CD1c-positive myeloid dendritic cell (primary cell): ENCODE measurements at regions not wholly inside any gene's neighbourhood (a gene's known extent, or its start where the extent isn't known, plus 50 kb on each side); places are given as distances from the start of the nearest gene placed in this dataset.

Source experiments
- DNase-seq: peaks from one replicate; pipeline ENCODE4 v3.0.0-alpha.2; 2016; ENCODE audit errors: extremely low spot score

DNA sequence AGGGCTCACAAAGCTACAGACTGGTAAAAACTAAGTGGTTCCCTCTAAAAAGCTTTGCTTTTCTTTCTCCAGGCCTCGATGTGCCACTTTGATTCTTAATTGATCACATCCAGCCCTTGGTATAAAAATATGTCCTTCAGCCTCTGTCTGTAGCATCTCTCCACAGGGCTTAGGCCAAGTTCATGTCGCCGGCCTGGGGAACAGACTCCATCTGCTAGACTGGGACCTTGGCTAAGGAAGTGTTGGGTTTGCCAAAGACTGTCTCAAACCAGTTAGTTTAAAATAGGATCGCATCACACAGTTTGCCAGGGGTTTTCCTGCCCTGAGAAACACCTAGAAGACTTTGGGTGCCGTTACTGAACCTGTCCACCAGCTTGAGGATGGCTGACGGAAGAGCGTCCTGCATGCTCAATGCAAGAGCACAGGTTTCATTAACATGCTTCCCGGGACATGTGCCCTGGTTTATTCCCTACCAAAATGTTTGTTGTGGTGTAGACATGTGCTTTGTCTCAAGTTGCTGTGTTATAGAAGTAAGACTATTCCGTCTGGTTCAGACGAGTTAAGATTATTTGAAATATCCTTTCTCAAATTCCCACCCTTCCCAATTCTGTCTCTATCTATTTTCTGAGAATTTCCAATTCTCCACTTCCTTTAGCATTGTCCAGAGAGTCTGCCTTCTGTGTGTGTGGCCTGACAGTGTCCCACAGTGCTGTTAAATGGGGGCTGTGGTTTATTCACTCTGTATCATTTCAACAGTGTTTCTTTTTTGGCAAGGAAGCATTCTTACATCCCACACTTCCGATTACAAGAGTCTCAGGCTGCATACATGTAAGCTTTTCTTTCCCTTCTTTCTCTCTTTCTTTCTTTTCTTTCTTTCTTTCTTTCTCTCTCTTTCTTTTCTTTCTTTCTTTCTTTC is 334.7 kb downstream of the INHBA start:
- no peak for DNase-seq

DNA sequence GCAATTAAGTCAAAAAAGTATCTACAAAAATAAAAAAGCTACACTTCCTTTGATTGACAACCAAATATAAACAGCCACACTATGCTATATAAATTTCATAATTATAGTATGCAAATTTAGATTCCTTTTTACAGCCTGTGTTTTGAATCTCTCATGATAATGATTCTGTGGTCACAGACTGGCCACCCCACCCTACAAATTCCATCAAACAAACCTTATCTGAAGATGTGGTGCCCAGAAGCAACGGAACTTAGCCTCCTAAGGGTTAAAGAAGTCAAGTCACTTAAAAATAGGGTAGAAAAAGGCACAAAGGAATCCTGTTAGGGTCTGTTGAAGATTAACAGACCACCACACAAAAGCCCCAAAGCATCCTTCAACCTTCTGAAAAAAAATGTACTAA is 351.8 kb downstream of the INHBA start:
- no peak for DNase-seq

DNA sequence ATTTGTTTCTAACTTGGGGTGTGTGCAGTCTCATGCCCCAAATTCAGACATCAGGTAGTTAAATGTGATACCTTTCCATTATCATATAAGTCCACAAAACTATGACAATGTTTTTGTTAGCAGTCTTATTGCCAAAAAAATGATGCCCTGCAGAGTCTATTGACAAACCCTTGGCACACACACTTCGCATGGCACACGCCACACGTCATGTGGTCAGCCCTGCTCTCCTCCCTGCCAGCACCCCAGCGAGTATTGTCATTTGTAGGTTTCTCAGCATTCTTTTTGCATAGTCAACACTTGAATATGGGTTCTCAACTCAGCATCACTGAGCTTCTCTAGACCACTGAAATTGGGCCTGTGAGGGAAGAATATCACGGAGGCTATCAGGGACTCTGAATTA is 356.0 kb downstream of the INHBA start:
- no peak for DNase-seq

DNA sequence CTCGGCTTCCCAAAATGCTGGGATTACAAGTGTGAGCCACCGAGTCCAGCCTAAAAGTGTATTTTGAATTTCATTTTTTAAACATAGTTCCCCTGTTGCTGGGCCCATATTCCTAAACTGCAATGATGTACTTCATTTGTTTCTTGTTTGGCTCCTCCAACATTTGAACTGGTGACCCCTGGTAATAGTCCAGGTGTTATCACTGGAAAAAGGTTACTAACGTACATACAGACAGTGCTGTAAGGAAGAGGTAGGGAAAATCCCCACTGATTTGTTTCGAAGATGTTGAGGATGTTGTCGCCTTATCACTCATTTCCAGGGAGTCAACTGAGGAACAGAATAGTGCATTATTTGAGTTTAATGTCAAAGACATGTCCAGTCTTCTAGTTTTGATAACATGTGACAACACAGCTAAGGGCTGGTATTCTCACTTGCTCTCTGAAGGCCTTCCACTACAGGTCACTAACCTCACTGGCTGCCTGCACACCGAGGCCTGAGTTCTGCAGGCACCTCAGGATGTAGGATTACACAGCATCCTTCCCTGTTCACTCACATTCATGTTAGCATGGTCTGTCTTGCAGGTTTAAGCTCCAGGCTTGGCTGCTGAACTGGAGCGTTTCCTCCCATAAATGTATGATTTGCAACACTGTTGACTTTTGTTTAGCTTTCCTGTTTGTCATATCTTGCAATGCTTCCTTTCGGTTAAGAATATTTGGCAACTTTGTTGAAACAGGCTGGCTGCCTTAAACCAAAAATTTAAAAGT is 362.8 kb downstream of the INHBA start:
- DNase-seq: no peak

DNA sequence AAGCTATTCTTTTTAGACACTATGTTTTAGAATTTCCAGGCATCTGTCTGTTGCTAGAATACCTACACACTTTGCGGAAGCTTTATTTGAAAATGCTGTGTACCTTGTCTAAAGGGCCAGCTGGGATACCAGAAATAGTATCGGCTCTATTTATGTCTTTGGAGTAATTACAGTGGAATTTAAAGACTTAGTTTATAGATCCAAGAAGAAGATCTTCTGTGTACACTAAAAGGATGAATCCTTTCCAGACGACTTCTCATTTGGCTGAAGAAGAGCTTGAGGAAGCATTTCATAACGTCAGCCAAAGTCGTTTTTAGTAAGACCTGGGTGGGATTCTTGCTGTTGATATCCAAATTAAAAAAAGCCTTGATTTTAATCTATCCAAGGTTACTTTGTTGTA is 365.9 kb downstream of the INHBA start:
- no peak for DNase-seq

DNA sequence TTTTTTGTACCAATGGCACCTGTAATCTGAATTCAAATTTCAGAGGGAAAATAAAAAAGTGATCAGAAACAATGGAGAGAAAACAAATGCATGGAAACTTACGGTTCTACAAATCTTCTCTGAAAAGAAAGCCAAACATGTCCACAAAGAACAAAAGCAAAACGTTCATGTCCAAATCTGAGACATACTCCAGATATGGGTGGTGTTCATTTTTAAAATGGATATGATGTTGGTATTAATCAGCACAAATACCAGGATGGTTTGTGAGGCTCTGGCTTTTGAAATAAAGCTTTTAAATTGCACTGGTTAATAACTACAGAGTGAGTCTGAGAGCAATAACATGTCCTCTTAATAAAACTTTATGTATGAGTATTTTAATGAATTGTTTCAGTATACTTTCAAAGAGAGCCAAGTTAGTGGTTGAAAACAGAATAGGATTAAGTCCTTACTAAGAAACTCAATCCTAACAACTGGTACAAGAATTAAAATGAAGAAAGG is 366.4 kb downstream of the INHBA start:
- DNase-seq: no peak

DNA sequence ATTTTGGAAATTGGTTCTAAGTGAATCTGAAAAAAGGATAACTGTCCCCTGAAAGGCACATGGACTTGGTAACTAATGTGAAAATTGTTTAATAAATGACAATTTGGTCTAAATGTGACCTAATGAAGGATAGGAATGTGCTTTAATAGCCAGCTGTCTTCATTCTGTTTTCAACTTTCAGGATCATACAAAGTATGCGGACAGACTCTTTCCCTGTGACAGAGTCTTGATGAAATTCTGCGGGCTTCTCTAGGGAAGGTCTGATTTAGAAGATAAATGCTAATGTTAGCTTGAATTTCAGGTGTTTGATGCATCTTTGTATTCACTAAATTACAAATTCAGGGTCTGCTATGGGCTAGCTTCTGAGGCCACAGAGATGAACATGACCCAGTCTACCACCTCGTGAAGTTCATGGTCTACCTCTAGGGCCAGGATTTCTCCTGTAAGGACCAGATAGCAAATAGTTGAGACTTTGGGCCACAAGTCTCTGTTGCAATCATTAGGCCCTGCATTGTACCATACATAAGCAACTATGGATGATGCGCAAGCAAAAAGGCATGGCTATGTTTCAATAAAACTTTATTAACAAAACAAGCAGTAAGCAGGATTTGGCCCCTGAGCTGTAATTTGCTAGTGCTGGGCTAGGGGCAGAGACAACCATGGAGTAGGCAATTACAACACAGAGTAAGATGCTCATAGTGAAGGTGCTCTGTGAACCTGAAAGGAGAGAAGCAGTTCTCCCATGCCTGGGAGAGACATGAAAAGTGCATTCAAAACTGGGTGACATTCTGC is 368.6 kb downstream of the INHBA start:
- no peak for DNase-seq

DNA sequence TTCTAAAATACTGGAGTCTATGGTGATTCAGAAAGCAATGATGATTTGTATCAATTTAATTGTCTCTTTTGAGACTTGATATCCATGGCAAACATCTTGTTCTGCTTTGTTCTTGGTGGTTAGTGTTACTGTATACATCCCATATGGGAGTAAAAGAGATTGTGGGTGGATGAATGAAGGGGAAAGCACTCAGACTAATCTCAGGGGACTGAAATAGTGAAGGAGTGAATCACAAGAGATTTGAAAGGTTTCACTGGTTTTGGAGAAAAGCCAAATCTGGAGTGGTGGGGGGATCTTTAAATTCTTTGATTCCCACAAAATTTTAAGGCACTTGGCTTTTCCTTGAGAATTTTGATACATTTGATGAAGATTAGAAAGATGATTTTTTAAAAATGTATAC is 369.4 kb downstream of the INHBA start:
- no peak for DNase-seq

DNA sequence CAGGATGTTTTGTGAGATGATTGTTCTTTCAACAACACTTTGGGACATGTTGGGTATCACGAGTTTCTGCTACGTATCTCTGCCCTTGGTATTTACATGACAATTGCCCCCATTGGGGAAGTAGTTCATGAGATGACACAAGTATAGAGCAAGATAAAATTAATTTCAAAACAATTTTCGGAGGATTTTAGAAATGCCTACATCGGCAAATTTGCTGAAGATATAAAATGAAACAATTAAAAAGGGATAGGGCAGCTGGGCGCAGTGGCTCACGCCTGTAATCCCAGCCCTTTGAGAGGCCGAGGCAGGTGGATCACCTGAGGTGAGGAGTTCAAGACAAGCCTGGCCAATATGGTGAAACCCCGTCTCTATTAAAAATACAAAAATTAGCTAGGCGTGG is 371.7 kb downstream of the INHBA start:
- no peak for DNase-seq

DNA sequence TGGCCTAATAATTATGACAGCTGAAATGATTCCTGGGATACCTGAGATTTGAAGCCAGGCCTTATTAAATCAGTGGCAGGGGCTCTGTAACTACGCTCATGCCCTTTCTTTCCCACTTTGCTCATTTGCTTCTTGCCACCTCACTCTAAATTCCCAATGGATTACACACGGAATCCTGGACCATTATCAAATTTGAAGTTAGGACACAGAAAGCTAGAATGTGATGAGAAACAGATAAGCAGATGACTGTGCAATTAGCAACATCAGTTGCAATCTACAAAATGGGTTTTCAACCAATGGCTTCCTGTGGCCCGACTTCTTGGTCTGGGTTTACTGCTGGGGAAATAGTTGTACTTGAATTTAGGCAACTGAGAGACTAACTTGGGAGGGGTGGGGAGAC is 374.3 kb downstream of the INHBA start:
- DNase-seq: no peak

DNA sequence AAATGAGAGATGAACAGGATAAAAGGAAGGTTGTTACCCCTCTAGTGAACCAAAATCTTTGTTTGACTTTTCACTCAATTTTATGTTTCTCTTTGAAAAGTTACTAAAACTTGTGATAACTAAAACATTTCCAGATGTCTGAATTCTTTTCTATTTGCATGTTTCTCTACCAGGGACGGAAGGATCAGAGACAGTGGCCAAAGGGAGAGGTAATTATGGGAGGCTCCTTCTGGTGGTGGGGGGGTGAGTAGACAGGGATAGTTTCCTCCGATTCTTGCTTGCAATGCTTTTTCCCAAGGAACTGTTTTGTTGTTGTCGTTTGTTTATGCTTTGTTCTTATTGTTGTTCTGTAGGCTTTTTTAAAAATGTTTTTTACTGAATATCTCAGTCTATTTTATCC is 374.8 kb downstream of the INHBA start:
- DNase-seq: no peak

DNA sequence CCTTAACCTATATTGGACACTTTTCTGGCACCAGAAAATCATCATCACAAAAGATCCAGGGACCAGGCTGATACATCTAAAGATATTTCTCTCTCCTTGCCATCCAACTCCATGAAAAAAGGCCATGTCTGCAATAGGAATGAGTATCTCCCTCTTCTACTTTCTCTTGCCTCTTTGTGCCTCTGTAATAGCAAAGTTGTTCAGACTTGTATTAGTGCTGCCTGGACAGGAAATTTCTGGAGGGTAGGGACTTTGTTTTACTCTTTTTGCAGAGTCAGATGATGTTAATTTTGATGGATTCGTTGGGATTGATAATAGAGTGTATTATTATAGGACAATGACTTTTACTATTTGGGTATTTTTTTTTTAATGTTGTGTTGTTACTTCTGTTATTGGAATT is 376.3 kb downstream of the INHBA start:
- DNase-seq: no peak

DNA sequence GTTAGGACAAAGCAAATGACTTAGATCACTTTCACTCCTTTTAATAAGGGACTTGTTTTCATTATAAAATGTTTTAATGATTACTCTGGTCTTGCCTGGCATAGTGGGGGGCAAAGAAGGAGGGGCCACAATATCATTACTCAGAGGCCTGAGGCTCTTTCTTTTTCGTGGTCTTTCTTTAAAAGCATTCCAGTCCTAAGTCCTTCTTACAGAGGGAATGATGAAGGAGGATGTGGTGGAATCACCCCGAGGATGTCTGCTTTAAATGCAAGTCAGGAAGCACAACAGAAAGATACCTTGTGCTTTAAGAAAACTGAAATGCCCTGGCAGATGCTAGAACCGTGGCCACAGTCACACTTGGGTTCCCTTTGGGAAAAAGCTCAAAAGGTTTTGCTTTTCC is 379.1 kb downstream of the INHBA start:
- DNase-seq: no peak

DNA sequence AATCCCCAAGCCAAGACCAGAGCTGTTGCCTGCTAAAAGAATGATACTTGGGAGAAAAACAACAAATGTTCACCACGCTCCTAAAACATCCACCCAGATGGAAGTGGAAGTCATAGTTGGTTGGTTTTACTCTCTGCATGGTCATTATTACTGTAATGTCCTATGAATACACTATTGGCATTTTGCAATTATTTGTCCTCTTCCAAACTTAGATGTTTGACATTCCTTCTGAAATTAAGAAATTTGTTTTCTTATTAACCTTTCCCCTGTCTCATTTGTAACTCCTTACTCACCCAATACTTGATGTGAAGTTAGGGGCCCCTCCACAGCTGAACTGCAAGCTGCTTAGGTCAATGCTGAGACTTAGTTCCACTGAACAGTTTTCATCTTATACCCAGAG is 383.3 kb downstream of the INHBA start:
- DNase-seq: no peak

DNA sequence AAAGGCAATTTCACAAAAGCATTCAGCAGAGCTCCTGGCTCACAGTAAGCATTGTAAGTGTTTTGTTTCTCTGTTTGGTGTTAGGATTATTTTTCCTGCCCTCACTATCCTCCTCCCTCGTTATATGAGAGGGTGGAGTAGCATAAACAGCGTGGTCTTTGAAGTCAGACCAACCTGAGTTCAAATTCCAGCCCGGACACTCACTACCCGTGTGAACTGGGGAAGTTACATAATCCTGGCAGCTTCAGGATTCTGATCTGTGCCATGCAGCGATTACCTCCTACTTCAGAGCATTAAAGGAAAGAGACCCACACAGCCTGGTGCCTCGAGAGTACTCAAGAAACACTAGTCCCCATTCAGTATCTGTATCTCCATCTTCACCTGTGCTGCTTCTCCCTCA is 386.5 kb downstream of the INHBA start:
- DNase-seq: no peak

DNA sequence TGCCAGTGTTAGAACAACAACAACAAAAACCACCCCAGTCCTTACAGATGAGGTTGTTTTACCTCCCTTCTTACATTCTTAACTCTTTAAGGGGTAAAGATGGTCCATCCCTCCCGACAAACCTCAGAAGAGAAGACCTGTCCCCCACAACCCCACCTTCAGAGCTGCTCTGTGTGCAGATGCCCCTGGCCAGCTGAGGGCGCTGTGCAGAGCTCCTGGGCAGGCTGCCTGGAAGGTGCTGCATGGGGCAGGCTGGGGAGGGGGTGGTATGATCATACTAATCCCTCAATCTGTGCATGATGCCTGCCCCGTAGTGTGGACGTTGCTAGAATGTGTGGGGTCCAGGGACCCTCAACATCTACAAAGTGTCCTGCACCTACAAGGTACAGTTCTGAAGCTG is 387.1 kb downstream of the INHBA start:
- DNase-seq: no peak

DNA sequence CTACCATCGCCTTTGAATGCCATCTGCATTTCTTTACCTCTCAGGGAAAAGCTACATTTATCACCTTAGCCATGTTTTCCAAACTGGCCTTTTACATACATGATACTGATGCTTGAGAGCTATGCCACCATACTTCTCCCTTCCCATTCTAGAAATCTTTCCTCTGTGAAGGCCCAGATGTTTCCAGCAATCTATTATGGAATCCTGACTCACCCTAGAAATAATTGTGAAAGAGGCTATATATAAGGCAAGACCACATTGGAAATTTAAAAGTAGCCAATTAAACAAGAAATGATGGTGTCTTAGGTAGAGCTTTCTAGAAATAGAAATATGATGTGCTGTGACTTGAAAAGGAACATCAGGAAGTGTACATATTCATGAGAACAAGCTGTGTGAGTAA is 389.7 kb downstream of the INHBA start:
- no peak for DNase-seq

DNA sequence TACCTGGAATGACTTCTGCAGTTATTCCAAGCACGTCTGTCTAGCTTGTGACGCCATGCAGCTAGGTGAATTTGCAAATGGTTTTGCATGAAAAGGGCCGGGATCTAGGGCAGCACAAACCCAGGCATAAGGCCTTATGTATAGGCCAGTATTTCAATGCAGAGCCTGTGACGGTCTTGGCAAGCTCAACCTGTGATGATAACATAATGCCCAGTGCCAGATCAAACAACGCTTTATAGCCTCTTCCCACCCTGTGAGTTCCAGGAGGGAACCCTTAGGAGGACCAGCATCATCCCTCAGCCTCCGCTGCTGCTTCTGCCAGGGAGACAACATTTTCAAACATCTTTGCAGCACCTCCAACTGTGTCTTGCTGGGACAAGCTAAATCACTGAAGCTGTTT is 390.7 kb downstream of the INHBA start:
- DNase-seq: no peak

DNA sequence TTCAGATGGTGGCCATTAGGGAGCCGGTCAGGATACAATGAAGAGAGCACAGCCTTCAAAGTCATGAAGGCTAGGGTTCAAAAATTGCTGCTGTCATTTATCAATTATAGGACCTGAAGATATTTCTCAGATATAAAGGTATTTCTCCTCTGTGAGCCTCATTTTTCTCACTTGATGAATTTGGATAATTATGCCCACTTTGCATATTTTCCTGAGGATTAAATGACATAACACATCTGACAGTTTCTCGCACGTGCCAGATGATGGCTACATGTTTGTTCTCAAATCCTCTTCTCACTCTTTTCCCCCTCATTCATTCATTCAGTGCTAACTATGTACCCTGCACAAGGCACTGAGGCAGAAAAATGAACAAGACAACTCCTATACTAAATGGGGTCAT is 391.6 kb downstream of the INHBA start:
- DNase-seq: no peak

DNA sequence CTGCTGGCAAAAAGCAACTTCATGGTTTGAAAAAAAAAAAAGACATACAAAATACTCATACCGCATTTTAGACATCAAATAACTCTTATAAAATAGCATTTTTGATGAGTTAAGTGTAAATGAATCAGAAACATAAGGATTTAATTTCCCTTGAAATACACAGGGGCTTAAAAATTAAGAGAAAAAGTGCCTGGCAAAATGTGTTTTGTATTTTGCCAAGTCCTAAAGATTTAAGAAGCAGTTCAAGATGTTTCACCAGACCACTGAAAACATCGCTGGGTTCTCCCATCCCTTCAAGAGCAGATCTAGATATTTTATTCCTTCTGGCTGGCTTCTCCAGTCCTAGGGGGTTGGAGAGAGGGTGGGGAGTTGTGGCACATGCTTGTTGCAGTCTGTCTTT is 396.4 kb downstream of the INHBA start:
- DNase-seq: no peak

DNA sequence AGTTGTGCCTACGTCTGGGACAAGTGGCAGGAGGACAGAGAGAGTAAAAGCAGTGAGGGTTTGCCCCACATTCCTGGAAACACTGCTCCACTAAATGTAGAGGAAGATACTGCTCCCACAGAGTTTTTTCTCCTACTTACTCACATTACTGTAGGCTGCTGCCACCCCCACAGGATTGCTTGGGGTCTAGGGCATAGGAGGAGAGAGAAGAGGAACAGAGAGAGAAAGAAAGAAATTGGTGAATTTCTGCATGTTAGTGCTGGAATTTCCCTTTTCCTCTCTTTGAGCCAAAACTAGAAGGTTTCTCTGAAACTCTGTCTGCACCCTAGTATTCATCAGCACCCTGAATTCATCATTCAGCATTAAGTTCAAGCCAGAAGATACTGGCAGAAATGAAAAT is 397.9 kb downstream of the INHBA start:
- DNase-seq: peak; percentile 13

DNA sequence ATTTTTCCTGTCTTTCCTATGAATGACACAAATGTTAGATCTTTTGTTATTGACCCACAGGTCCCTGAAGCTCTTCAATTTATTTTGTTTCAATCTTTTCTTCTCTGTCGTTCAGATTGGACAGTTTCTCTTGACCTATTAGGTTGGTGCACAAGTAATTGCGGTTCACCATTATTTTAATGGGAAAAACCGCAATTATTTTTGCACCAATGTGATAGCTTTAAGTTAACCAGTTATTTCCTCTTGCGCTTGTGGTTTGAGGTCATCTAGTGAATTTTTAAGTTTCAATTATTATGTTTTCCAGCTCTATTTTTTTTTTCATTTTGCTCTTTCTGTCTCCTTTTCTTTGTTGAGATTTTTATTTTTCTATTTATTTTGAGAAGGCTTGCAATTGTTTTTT is 399.2 kb downstream of the INHBA start:
- no peak for DNase-seq
